ENCODE measurements at regions not wholly inside any gene's neighbourhood (a gene's known extent, or its start where the extent isn't known, plus 50 kb on each side); places are given as distances from the start of the nearest gene placed in this dataset.

DNA sequence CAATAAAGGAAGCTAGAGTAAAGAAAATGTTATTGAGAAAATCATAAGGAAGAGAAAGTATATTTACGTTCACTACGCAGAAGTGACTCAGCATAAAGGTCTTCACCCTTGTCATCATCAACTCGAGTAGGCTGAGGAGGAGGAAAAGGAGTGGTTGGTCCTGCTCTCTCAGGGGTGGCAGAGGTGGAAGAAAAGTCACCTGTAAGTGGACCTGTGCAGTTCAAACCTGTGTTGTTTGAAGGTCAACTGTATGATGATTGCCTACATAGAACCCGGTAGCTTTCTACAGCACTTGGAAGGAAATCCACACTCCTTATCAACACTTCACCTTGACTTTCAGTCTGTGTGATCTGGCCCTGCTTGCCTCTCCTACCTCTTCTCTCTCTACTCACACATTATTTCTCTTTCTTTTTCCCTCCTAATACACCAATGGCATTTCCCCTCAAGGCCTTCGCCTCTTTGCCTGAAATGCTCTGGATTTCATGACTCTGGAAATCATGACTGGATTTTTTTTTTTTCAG lies 109.3 kb upstream of the CPEB4 start:
- no peak overlapping the region for H4K91ac ChIP-seq (ENCODE audit: insufficient read length, low read depth, low read length)
- peaks cover 22 to 30% of the 10 kb centered on the region in 2 experiments for H3K4me1 Mint-ChIP-seq

More for the DNA sequence above, 109.3 kb upstream of the CPEB4 start:
- Histone ChIP-seq H2BK5ac (ENCODE audit: insufficient read length, low read length) (no peak overlapping the region), H3K9me3 (ENCODE audit: control insufficient read depth, low read depth, low read length) (no peaks in the 10 kb centered on the region), H3K18ac (ENCODE audit: insufficient read length, low read depth, low read length) (no peak overlapping the region), H4K8ac (replicated peaks; ENCODE audit: insufficient read length, low read depth, low read length) (no peak overlapping the region), H2BK120ac (ENCODE audit: low read depth, low read length, poor library complexity, severe bottlenecking) (no peak overlapping the region), H2BK12ac (ENCODE audit: insufficient read length, low read depth, low read length) (no peak overlapping the region), H2BK15ac (ENCODE audit: low read depth, low read length) (no peak overlapping the region), H3K56ac (ENCODE audit: insufficient read length, low read depth, low read length) (no peak overlapping the region), H3K4me2 (ENCODE audit: insufficient read depth, insufficient read length, low read length) (no peak overlapping the region), H3K27ac (ENCODE audit: insufficient read length, low read depth, low read length) (no peak overlapping the region), H3T11ph (ENCODE audit: low read length) (no peak overlapping the region), H2AK5ac (ENCODE audit: insufficient read length, low read length) (no peak overlapping the region), H2BK20ac (ENCODE audit: low read depth, low read length, poor library complexity, severe bottlenecking) (no peak overlapping the region), H2AFZ (ENCODE audit: low read length) (no peak overlapping the region), H3K23me2 (ENCODE audit: insufficient read length, low read depth, low read length, poor library complexity, severe bottlenecking) (no peaks in the 10 kb centered on the region), H3K79me1 (ENCODE audit: insufficient read depth, low read depth, low read length, poor library complexity, severe bottlenecking) (no peaks in the 10 kb centered on the region), H3K79me2 (ENCODE audit: insufficient read depth, low read length) (no peaks in the 10 kb centered on the region), H3K4me1 (ENCODE audit: insufficient read depth, low read length) (peaks cover 2% of the 10 kb centered on the region), H3K23ac (ENCODE audit: insufficient read length, low read depth, low read length) (no peak overlapping the region), H3K14ac (ENCODE audit: insufficient read depth, low read length) (no peak overlapping the region), H4K5ac (ENCODE audit: insufficient read length, low read depth, low read length) (no peak overlapping the region), H4K20me1 (ENCODE audit: control insufficient read depth, insufficient read depth, insufficient read length) (no peaks in the 10 kb centered on the region), H3K27me3 (ENCODE audit: insufficient read depth, low read length) (no peaks in the 10 kb centered on the region), H3K4ac (ENCODE audit: low read depth, low read length) (no peak overlapping the region), H3K9ac (ENCODE audit: extremely low read depth, insufficient read length, low read length) (no peak overlapping the region)
- no peak overlapping the region for H3K4me3 Mint-ChIP-seq
- H3K9me3 Mint-ChIP-seq, result no peaks in the 10 kb centered on the region
- H3K27ac Mint-ChIP-seq, result no peak overlapping the region
- no peak for DNase-seq
- H3K36me3 Mint-ChIP-seq (ENCODE audit: insufficient read depth in 1 of 3, low read depth in 3 of 3), result no peaks in the 10 kb centered on the region
- no CpG with 5 or more reads among the region's 5 CpGs for WGBS (ENCODE audit: extremely low coverage, insufficient read length, low lambda C conversion rate)
- H3K27me3 Mint-ChIP-seq (ENCODE audit: low read depth), result peaks cover 2% of the 10 kb centered on the region
- TF ChIP-seq, protein P1, sequence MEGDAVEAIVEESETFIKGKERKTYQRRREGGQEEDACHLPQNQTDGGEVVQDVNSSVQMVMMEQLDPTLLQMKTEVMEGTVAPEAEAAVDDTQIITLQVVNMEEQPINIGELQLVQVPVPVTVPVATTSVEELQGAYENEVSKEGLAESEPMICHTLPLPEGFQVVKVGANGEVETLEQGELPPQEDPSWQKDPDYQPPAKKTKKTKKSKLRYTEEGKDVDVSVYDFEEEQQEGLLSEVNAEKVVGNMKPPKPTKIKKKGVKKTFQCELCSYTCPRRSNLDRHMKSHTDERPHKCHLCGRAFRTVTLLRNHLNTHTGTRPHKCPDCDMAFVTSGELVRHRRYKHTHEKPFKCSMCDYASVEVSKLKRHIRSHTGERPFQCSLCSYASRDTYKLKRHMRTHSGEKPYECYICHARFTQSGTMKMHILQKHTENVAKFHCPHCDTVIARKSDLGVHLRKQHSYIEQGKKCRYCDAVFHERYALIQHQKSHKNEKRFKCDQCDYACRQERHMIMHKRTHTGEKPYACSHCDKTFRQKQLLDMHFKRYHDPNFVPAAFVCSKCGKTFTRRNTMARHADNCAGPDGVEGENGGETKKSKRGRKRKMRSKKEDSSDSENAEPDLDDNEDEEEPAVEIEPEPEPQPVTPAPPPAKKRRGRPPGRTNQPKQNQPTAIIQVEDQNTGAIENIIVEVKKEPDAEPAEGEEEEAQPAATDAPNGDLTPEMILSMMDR (conservative IDR thresholded peaks at IDR 0.05), result no peak

Measured in H9 (cell line).